Prostate gland (tissue), 2 donors: ENCODE measurements at regions not wholly inside any gene's neighbourhood (a gene's known extent, or its start where the extent isn't known, plus 50 kb on each side); places are given as distances from the start of the nearest gene placed in this dataset.

Experiments
- DNase-seq: peaks from one replicate; pipeline ENCODE4 v3.0.0-alpha.2; 2019; ENCODE audit warnings: low spot score
- H3K27ac ChIP-seq, 2 donors: fragments of 200-600 bp; sonication (generic); 2 replicates each; pipeline ENCODE4 v1.5.1; 2017 to 2019
- H3K27me3 ChIP-seq: fragments of 200-600 bp; sonication (generic); replicated peaks from 2 replicates; pipeline ENCODE4 v1.5.1; 2019; ENCODE audit not compliant: insufficient read depth
- H3K36me3 ChIP-seq, 2 donors: fragments of 200-600 bp; sonication (generic); 1 replicate in 1 of 2; 2 replicates in 1 of 2; pipeline versions ENCODE4 v1.5.1 to v1.8.1; 2017 to 2019
- H3K4me1 ChIP-seq: fragments of 200-600 bp; sonication (generic); replicated peaks from 2 replicates; pipeline ENCODE4 v1.5.1; 2019
- H3K4me3 ChIP-seq, 2 donors: fragments of 200-600 bp; sonication (generic); 2 replicates each; pipeline ENCODE4 v1.5.1; 2017 to 2019
- H3K9me3 ChIP-seq: fragments of 200-600 bp; sonication (generic); 2 replicates; pipeline ENCODE4 v1.5.1; 2017
- CTCF ChIP-seq, 4 experiments: fragments of 200-600 bp in 2 of 4; fragments of 450-650 bp in 2 of 4; sonication (generic) in 2 of 4; IDR thresholded peaks; 1 replicate in 3 of 4; 2 replicates in 1 of 4; pipeline ENCODE4 v1.5.1; 2016 to 2019; ENCODE audit warnings: antibody characterized with exemption in 4 of 4, mild to moderate bottlenecking in 2 of 4, moderate library complexity in 2 of 4
- POLR2A ChIP-seq: fragments of 450-650 bp; IDR thresholded peaks from one replicate; pipeline ENCODE4 v1.6.1; 2016; ENCODE audit warnings: antibody characterized with exemption, mild to moderate bottlenecking
- POLR2AphosphoS5 ChIP-seq: sonication (generic); formaldehyde crosslinking; IDR thresholded peaks from one replicate; pipeline ENCODE4 v1.6.1; 2017; ENCODE audit warnings: antibody characterized with exemption
- WGBS: methylation state at CpG from one replicate; pipeline ENCODE4 v1.1.5; 2018; 5-methylcytosine and 5-hydroxymethylcytosine counted together
- intact Hi-C: fragments of 100-400 bp; cut with DNase I; formaldehyde crosslinking; loops from one replicate; pipeline ENCODE4 v1.14.2; 2022

GRCh38 chr10:78427497-78428031, 393.9 kb downstream of the RPS24 start:
- DNase-seq, result no peak
- no peak for TF ChIP-seq POLR2AphosphoS5
- no peak for TF ChIP-seq POLR2A
- no peak for TF ChIP-seq CTCF (IDR thresholded peaks at IDR 0.05)

GRCh38 chr10:78428579-78428978, 394.9 kb downstream of the RPS24 start:
- Histone ChIP-seq H3K27me3 (no peaks in the 10 kb centered on the region), H3K9me3 (no peaks in the 10 kb centered on the region), H3K36me3 (no peaks in the 10 kb centered on the region), H3K4me3 (no peak overlapping the region), H3K27ac (no peak overlapping the region), H3K4me1 (no peaks in the 10 kb centered on the region)
- WGBS, result 52% methylated on average over 2 of the region's 2 CpGs
- TF ChIP-seq POLR2A (no peak), CTCF (IDR thresholded peaks at IDR 0.05) (no peak), POLR2AphosphoS5 (no peak)
- intact Hi-C loops, result no loop called here
- no peak for DNase-seq

More at GRCh38 chr10:78427497-78428031, 393.9 kb downstream of the RPS24 start:
- Histone ChIP-seq H3K27me3 (no peaks in the 10 kb centered on the region), H3K27ac (no peak overlapping the region), H3K9me3 (no peaks in the 10 kb centered on the region), H3K36me3 (no peaks in the 10 kb centered on the region), H3K4me1 (no peaks in the 10 kb centered on the region), H3K4me3 (no peak overlapping the region)
- intact Hi-C loops, result no loop called here
- WGBS, result 69% methylated on average over 2 of the region's 2 CpGs

- 88% methylated on average over 3 of the region's 3 CpGs for WGBS
- intact Hi-C loops, result loop anchor here (5.0 to 10.0 kb wide), 2 partner anchors 227 to 765 kb away; no protein-coding TSS in a partner anchor
- Histone ChIP-seq H3K27ac (no peak overlapping the region), H3K4me3 (no peak overlapping the region), H3K9me3 (no peaks in the 10 kb centered on the region), H3K27me3 (no peaks in the 10 kb centered on the region), H3K36me3 (no peaks in the 10 kb centered on the region), H3K4me1 (peaks cover 4% of the 10 kb centered on the region)
- DNase-seq, result no peak
- TF ChIP-seq CTCF (IDR thresholded peaks at IDR 0.05) (no peak), POLR2A (no peak), POLR2AphosphoS5 (no peak)
Measured at GRCh38 chr10:78429984-78430383, 396.3 kb downstream of the RPS24 start.

GRCh38 chr10:78432583-78432982, 398.9 kb downstream of the RPS24 start:
- Histone ChIP-seq H3K4me1 (peaks cover 4% of the 10 kb centered on the region), H3K27ac (peak overlapping the region; percentile 44 to 45), H3K9me3 (no peaks in the 10 kb centered on the region), H3K4me3 (no peak overlapping the region), H3K36me3 (no peaks in the 10 kb centered on the region), H3K27me3 (no peaks in the 10 kb centered on the region)
- WGBS, result 69% methylated on average over 2 of the region's 2 CpGs
- intact Hi-C loops, result loop anchor here (5.0 to 10.0 kb wide), 2 partner anchors 225 to 762 kb away; no protein-coding TSS in a partner anchor
- no peak for TF ChIP-seq POLR2AphosphoS5
- TF ChIP-seq CTCF (IDR thresholded peaks at IDR 0.05), result peak in 1 of 4 experiments; percentile 6
- no peak for DNase-seq

- no peaks in the 10 kb centered on the region for H3K9me3 ChIP-seq
- peak overlapping the region; percentile 44 to 45 for H3K27ac ChIP-seq
- DNase-seq, result no peak
- TF ChIP-seq POLR2AphosphoS5, result no peak
- TF ChIP-seq CTCF (IDR thresholded peaks at IDR 0.05), result no peak
- TF ChIP-seq POLR2A, result no peak
- WGBS, result 46% methylated on average over 5 of the region's 5 CpGs
- no peaks in the 10 kb centered on the region for H3K36me3 ChIP-seq
- intact Hi-C loops, result loop anchor here (5.0 to 10.0 kb wide), 2 partner anchors 224 to 762 kb away; no protein-coding TSS in a partner anchor
- H3K27me3 ChIP-seq, result no peaks in the 10 kb centered on the region
- peaks cover 4% of the 10 kb centered on the region for H3K4me1 ChIP-seq
- H3K4me3 ChIP-seq, result no peak overlapping the region
Measured at GRCh38 chr10:78433076-78433595, 399.5 kb downstream of the RPS24 start.
